ENCODE measurements at regions not wholly inside any gene's neighbourhood (a gene's known extent, or its start where the extent isn't known, plus 50 kb on each side); places are given as distances from the start of the nearest gene placed in this dataset.

- Mint-ChIP-seq H3K27me3 (ENCODE audit: low read depth) (no peaks in the 10 kb centered on the region), H3K27ac (no peak overlapping the region), H3K36me3 (ENCODE audit: low read depth) (no peaks in the 10 kb centered on the region), H3K9me3 (no peaks in the 10 kb centered on the region), H3K4me3 (no peak overlapping the region), H3K4me1 (no peaks in the 10 kb centered on the region)
- no peak for TF ChIP-seq CTCF (IDR thresholded peaks at IDR 0.05; ENCODE audit: unreplicated experiment in 3 of 3)
Measured at GRCh38 chr6:50236164-50236563, 186.4 kb upstream of the DEFB112 start.

DNA sequence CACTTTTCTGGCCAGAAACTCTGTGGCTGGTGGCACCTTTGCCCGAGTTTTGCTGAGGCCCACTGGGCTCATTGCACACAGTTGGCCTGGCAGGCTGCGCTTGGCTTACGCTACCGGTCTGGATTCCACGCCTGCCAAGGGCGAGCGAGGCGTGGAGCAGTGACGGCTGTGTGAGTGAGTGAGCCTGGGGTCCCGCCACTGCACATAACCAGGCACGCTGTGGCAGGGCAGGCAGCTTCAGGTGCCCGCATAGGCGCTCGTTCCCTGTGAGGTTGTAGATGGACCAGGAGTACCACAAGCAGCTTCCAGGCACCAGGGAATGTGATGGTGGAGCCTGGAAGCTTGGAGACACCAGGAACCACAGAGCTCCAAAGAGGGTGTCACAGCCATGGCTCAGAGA is 190.1 kb upstream of the DEFB112 start:
- Mint-ChIP-seq H3K27ac (no peak overlapping the region), H3K4me3 (no peak overlapping the region), H3K36me3 (ENCODE audit: low read depth) (no peaks in the 10 kb centered on the region), H3K27me3 (ENCODE audit: low read depth) (no peaks in the 10 kb centered on the region), H3K4me1 (no peaks in the 10 kb centered on the region), H3K9me3 (no peaks in the 10 kb centered on the region)
- TF ChIP-seq CTCF (IDR thresholded peaks at IDR 0.05; ENCODE audit: unreplicated experiment in 3 of 3): no peak

- H3K4me3 Mint-ChIP-seq: no peak overlapping the region
- no peaks in the 10 kb centered on the region for H3K4me1 Mint-ChIP-seq
- TF ChIP-seq CTCF (IDR thresholded peaks at IDR 0.05; ENCODE audit: unreplicated experiment in 3 of 3): no peak
- no peaks in the 10 kb centered on the region for H3K9me3 Mint-ChIP-seq
- no peaks in the 10 kb centered on the region for H3K36me3 Mint-ChIP-seq (ENCODE audit: low read depth)
- no peaks in the 10 kb centered on the region for H3K27me3 Mint-ChIP-seq (ENCODE audit: low read depth)
- H3K27ac Mint-ChIP-seq: no peak overlapping the region
Measured at GRCh38 chr6:50240986-50241385, 191.3 kb upstream of the DEFB112 start.

- TF ChIP-seq CTCF (IDR thresholded peaks at IDR 0.05; ENCODE audit: unreplicated experiment in 3 of 3): no peak
- Mint-ChIP-seq H3K27ac (no peak overlapping the region), H3K9me3 (no peaks in the 10 kb centered on the region), H3K4me3 (no peak overlapping the region), H3K4me1 (no peaks in the 10 kb centered on the region), H3K27me3 (ENCODE audit: low read depth) (no peaks in the 10 kb centered on the region), H3K36me3 (ENCODE audit: low read depth) (no peaks in the 10 kb centered on the region)
Measured at GRCh38 chr6:50249493-50249892, 199.8 kb upstream of the DEFB112 start.

DNA sequence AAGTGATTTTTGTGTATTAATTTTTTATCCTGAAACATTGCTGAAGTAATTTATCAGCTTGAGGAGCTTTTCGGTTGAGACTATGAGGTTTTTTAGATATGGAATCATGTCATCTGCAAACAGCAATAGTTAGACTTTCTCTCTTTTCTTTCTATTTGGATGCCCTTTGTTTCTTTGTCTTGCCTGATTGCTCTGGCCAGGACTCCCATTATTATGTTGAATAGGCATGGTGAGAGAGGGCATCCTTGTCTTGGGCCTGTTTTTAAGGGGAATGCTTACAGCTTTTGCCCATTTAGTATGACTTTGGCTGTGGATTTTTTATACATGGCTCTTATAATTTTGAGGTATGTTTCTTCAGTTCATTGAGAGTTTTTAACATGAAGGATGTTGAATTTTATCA is 207.6 kb upstream of the DEFB112 start:
- Mint-ChIP-seq H3K36me3 (ENCODE audit: low read depth) (no peaks in the 10 kb centered on the region), H3K4me3 (no peak overlapping the region)
- no peak for TF ChIP-seq CTCF (IDR thresholded peaks at IDR 0.05; ENCODE audit: unreplicated experiment in 3 of 3)

GRCh38 chr6:50259903-50260302 is 210.2 kb upstream of the DEFB112 start:
- H3K9me3 Mint-ChIP-seq: peaks cover 10% of the 10 kb centered on the region
- no peaks in the 10 kb centered on the region for H3K4me1 Mint-ChIP-seq
- no peak overlapping the region for H3K27ac Mint-ChIP-seq
- no peaks in the 10 kb centered on the region for H3K36me3 Mint-ChIP-seq (ENCODE audit: low read depth)
- no peak overlapping the region for H3K4me3 Mint-ChIP-seq
- TF ChIP-seq CTCF (IDR thresholded peaks at IDR 0.05; ENCODE audit: unreplicated experiment in 3 of 3): no peak
- H3K27me3 Mint-ChIP-seq (ENCODE audit: low read depth): no peaks in the 10 kb centered on the region

More for the DNA sequence above, 207.6 kb upstream of the DEFB112 start:
- peaks cover 4% of the 10 kb centered on the region for H3K9me3 Mint-ChIP-seq
- no peaks in the 10 kb centered on the region for H3K4me1 Mint-ChIP-seq
- H3K27me3 Mint-ChIP-seq (ENCODE audit: low read depth): no peaks in the 10 kb centered on the region
- H3K27ac Mint-ChIP-seq: no peak overlapping the region

Data from nephron (organoid).